DND-41 (cell line): ENCODE measurements at regions not wholly inside any gene's neighbourhood (a gene's known extent, or its start where the extent isn't known, plus 50 kb on each side); places are given as distances from the start of the nearest gene placed in this dataset.

Source experiments
- EZH2 ChIP-seq: IDR thresholded peaks from 3 replicates; pipeline ENCODE4 v1.6.1; 2012; ENCODE audit warnings: borderline replicate concordance, low read depth, mild to moderate bottlenecking, moderate library complexity, low read length, inconsistent platforms; ENCODE audit not compliant: severe bottlenecking
- TF ChIP-seq, protein P1 (sequence below): IDR thresholded peaks from 2 replicates; pipeline ENCODE4 v1.5.1; 2012; ENCODE audit warnings: borderline replicate concordance, low read length, moderate library complexity, mild to moderate bottlenecking; ENCODE audit not compliant: poor library complexity, severe bottlenecking; ENCODE audit errors: extremely low read depth

DNA sequence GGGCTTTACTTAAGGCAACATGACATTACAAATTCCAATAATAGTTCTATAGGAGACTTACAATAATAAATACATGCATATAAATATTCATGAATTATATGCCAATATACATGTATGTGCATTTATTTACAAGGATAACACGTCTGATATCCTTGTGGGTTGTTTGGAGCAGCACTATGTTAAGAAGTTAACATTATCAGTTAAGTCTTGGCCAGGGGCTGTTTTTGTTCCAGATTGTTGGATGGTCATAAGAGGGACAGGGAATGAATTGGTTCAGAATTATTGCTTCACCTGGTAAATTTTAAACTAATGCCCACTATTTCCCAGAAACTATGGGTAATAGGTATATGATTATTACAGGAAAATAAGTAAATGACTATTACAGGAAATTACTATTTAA is 81.3 kb upstream of the MMS22L start:
- TF ChIP-seq, protein P1, sequence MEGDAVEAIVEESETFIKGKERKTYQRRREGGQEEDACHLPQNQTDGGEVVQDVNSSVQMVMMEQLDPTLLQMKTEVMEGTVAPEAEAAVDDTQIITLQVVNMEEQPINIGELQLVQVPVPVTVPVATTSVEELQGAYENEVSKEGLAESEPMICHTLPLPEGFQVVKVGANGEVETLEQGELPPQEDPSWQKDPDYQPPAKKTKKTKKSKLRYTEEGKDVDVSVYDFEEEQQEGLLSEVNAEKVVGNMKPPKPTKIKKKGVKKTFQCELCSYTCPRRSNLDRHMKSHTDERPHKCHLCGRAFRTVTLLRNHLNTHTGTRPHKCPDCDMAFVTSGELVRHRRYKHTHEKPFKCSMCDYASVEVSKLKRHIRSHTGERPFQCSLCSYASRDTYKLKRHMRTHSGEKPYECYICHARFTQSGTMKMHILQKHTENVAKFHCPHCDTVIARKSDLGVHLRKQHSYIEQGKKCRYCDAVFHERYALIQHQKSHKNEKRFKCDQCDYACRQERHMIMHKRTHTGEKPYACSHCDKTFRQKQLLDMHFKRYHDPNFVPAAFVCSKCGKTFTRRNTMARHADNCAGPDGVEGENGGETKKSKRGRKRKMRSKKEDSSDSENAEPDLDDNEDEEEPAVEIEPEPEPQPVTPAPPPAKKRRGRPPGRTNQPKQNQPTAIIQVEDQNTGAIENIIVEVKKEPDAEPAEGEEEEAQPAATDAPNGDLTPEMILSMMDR: no peak
- no peak for TF ChIP-seq EZH2
